ENCODE measurements at regions not wholly inside any gene's neighbourhood (a gene's known extent, or its start where the extent isn't known, plus 50 kb on each side); places are given as distances from the start of the nearest gene placed in this dataset.

- CTCF ChIA-PET, result no interaction called here
- Mint-ChIP-seq H3K4me3 (no peak overlapping the region), H3K27me3 (peaks cover 3% of the 10 kb centered on the region), H3K27ac (no peak overlapping the region), H3K4me1 (no peaks in the 10 kb centered on the region), H3K36me3 (no peaks in the 10 kb centered on the region), H3K9me3 (no peaks in the 10 kb centered on the region)
- DNase-seq, result no peak
Observed at GRCh38 chr15:96068897-96069296, 261.6 kb upstream of the NR2F2 start.

- Mint-ChIP-seq H3K9me3 (no peaks in the 10 kb centered on the region), H3K4me3 (no peak overlapping the region), H3K36me3 (no peaks in the 10 kb centered on the region), H3K27ac (no peak overlapping the region), H3K4me1 (no peaks in the 10 kb centered on the region), H3K27me3 (peaks cover 5% of the 10 kb centered on the region)
- no peak for DNase-seq
- CTCF ChIA-PET, result no interaction called here
Observed at GRCh38 chr15:96070636-96071035, 259.9 kb upstream of the NR2F2 start.

GRCh38 chr15:96072821-96073220, 257.7 kb upstream of the NR2F2 start:
- no peaks in the 10 kb centered on the region for H3K9me3 Mint-ChIP-seq
- H3K27ac Mint-ChIP-seq, result no peak overlapping the region
- H3K4me3 Mint-ChIP-seq, result no peak overlapping the region
- DNase-seq, result no peak
- no peaks in the 10 kb centered on the region for H3K4me1 Mint-ChIP-seq
- CTCF ChIA-PET, result no interaction called here
- H3K27me3 Mint-ChIP-seq, result peaks cover 5% of the 10 kb centered on the region
- no peaks in the 10 kb centered on the region for H3K36me3 Mint-ChIP-seq

- no peak overlapping the region for H3K27ac Mint-ChIP-seq
- no peak for DNase-seq
- no peak overlapping the region for H3K4me3 Mint-ChIP-seq
- no peaks in the 10 kb centered on the region for H3K36me3 Mint-ChIP-seq
- peaks cover 5% of the 10 kb centered on the region for H3K27me3 Mint-ChIP-seq
- CTCF ChIA-PET, result no interaction called here
- H3K9me3 Mint-ChIP-seq, result no peaks in the 10 kb centered on the region
- no peaks in the 10 kb centered on the region for H3K4me1 Mint-ChIP-seq
Observed at GRCh38 chr15:96073908-96074307, 256.6 kb upstream of the NR2F2 start.

- Mint-ChIP-seq H3K36me3 (no peaks in the 10 kb centered on the region), H3K27ac (no peak overlapping the region), H3K9me3 (no peaks in the 10 kb centered on the region), H3K27me3 (peaks cover 5% of the 10 kb centered on the region), H3K4me1 (no peaks in the 10 kb centered on the region), H3K4me3 (no peak overlapping the region)
- CTCF ChIA-PET, result no interaction called here
- DNase-seq, result no peak
Observed at GRCh38 chr15:96075895-96076294, 254.6 kb upstream of the NR2F2 start.

GRCh38 chr15:96076350-96076749, 254.2 kb upstream of the NR2F2 start:
- Mint-ChIP-seq H3K9me3 (no peaks in the 10 kb centered on the region), H3K27me3 (peaks cover 5% of the 10 kb centered on the region), H3K27ac (no peak overlapping the region), H3K36me3 (no peaks in the 10 kb centered on the region), H3K4me3 (no peak overlapping the region), H3K4me1 (no peaks in the 10 kb centered on the region)
- CTCF ChIA-PET, result no interaction called here
- no peak for DNase-seq

GRCh38 chr15:96079041-96079440, 251.5 kb upstream of the NR2F2 start:
- CTCF ChIA-PET, result no interaction called here
- Mint-ChIP-seq H3K27me3 (peaks cover under 1% of the 10 kb centered on the region), H3K4me1 (no peaks in the 10 kb centered on the region), H3K27ac (no peak overlapping the region), H3K36me3 (no peaks in the 10 kb centered on the region), H3K9me3 (no peaks in the 10 kb centered on the region), H3K4me3 (no peak overlapping the region)
- no peak for DNase-seq

- H3K4me1 Mint-ChIP-seq, result no peaks in the 10 kb centered on the region
- no peaks in the 10 kb centered on the region for H3K27me3 Mint-ChIP-seq
- H3K4me3 Mint-ChIP-seq, result no peak overlapping the region
- H3K9me3 Mint-ChIP-seq, result no peaks in the 10 kb centered on the region
- H3K27ac Mint-ChIP-seq, result no peak overlapping the region
- CTCF ChIA-PET, result no interaction called here
- H3K36me3 Mint-ChIP-seq, result no peaks in the 10 kb centered on the region
- no peak for DNase-seq
Observed at GRCh38 chr15:96079882-96080281, 250.6 kb upstream of the NR2F2 start.

GRCh38 chr15:96086164-96086563, 244.3 kb upstream of the NR2F2 start:
- Mint-ChIP-seq H3K4me1 (no peaks in the 10 kb centered on the region), H3K4me3 (no peak overlapping the region), H3K27me3 (no peaks in the 10 kb centered on the region), H3K9me3 (no peaks in the 10 kb centered on the region), H3K36me3 (no peaks in the 10 kb centered on the region), H3K27ac (no peak overlapping the region)
- CTCF ChIA-PET, result no interaction called here
- no peak for DNase-seq

GRCh38 chr15:96087180-96087884, 243.2 kb upstream of the NR2F2 start:
- H3K36me3 Mint-ChIP-seq, result no peaks in the 10 kb centered on the region
- H3K4me3 Mint-ChIP-seq, result no peak overlapping the region
- H3K27me3 Mint-ChIP-seq, result no peaks in the 10 kb centered on the region
- CTCF ChIA-PET, result no interaction called here
- no peak overlapping the region for H3K27ac Mint-ChIP-seq
- H3K4me1 Mint-ChIP-seq, result no peaks in the 10 kb centered on the region
- no peaks in the 10 kb centered on the region for H3K9me3 Mint-ChIP-seq
- DNase-seq, result no peak

GRCh38 chr15:96088650-96089049, 241.8 kb upstream of the NR2F2 start:
- Mint-ChIP-seq H3K27me3 (no peaks in the 10 kb centered on the region), H3K4me3 (no peak overlapping the region)
- CTCF ChIA-PET, result interaction anchor here (0.7 kb wide), 1 partner anchor 211 kb away, joined by 3 read pairs; no protein-coding TSS in a partner anchor

GRCh38 chr15:96089405-96090058, 241.0 kb upstream of the NR2F2 start:
- Mint-ChIP-seq H3K4me1 (no peaks in the 10 kb centered on the region), H3K36me3 (no peaks in the 10 kb centered on the region), H3K27ac (no peak overlapping the region), H3K27me3 (no peaks in the 10 kb centered on the region), H3K4me3 (no peak overlapping the region), H3K9me3 (no peaks in the 10 kb centered on the region)
- DNase-seq, result no peak
- CTCF ChIA-PET, result no interaction called here

More at GRCh38 chr15:96088650-96089049, 241.8 kb upstream of the NR2F2 start:
- H3K36me3 Mint-ChIP-seq, result no peaks in the 10 kb centered on the region
- no peak overlapping the region for H3K27ac Mint-ChIP-seq
- H3K4me1 Mint-ChIP-seq, result no peaks in the 10 kb centered on the region
- no peaks in the 10 kb centered on the region for H3K9me3 Mint-ChIP-seq
- no peak for DNase-seq

- H3K36me3 Mint-ChIP-seq, result no peaks in the 10 kb centered on the region
- H3K27ac Mint-ChIP-seq, result no peak overlapping the region
- no peak overlapping the region for H3K4me3 Mint-ChIP-seq
- CTCF ChIA-PET, result no interaction called here
- no peaks in the 10 kb centered on the region for H3K27me3 Mint-ChIP-seq
- DNase-seq, result no peak
- no peaks in the 10 kb centered on the region for H3K9me3 Mint-ChIP-seq
- H3K4me1 Mint-ChIP-seq, result no peaks in the 10 kb centered on the region
Observed at GRCh38 chr15:96092186-96092585, 238.3 kb upstream of the NR2F2 start.

GRCh38 chr15:96093063-96093462, 237.4 kb upstream of the NR2F2 start:
- CTCF ChIA-PET, result no interaction called here
- H3K27ac Mint-ChIP-seq, result no peak overlapping the region
- H3K9me3 Mint-ChIP-seq, result no peaks in the 10 kb centered on the region
- no peaks in the 10 kb centered on the region for H3K36me3 Mint-ChIP-seq
- no peak for DNase-seq
- H3K27me3 Mint-ChIP-seq, result no peaks in the 10 kb centered on the region
- H3K4me3 Mint-ChIP-seq, result no peak overlapping the region
- H3K4me1 Mint-ChIP-seq, result no peaks in the 10 kb centered on the region

GRCh38 chr15:96097661-96098060, 232.8 kb upstream of the NR2F2 start:
- H3K4me1 Mint-ChIP-seq, result no peaks in the 10 kb centered on the region
- no peaks in the 10 kb centered on the region for H3K9me3 Mint-ChIP-seq
- H3K36me3 Mint-ChIP-seq, result no peaks in the 10 kb centered on the region
- no peak for DNase-seq
- CTCF ChIA-PET, result no interaction called here
- H3K27ac Mint-ChIP-seq, result no peak overlapping the region
- H3K4me3 Mint-ChIP-seq, result no peak overlapping the region
- no peaks in the 10 kb centered on the region for H3K27me3 Mint-ChIP-seq
